Suppressor macrophage treated with lipopolysaccharide for 4 hours (primary cell): ENCODE measurements at regions not wholly inside any gene's neighbourhood (a gene's known extent, or its start where the extent isn't known, plus 50 kb on each side); places are given as distances from the start of the nearest gene placed in this dataset.

Experiments
- DNase-seq: peaks from one replicate; pipeline ENCODE4 v3.0.0-alpha.2; 2020

GRCh38 chr1:212192261-212192998 lies 92.8 kb upstream of the PPP2R5A start:
- DNase-seq: no peak

GRCh38 chr1:212196355-212196754 lies 88.9 kb upstream of the PPP2R5A start:
- no peak for DNase-seq

GRCh38 chr1:212201461-212201860 lies 83.7 kb upstream of the PPP2R5A start:
- no peak for DNase-seq

GRCh38 chr1:212203630-212204029 lies 81.6 kb upstream of the PPP2R5A start:
- DNase-seq: no peak

GRCh38 chr1:212205006-212205405 lies 80.2 kb upstream of the PPP2R5A start:
- no peak for DNase-seq

- no peak for DNase-seq
These were observed 79.4 kb upstream of the PPP2R5A start for GRCh38 chr1:212205843-212206242.

GRCh38 chr1:212207118-212207517 lies 78.1 kb upstream of the PPP2R5A start:
- no peak for DNase-seq

GRCh38 chr1:212207822-212208520 lies 77.2 kb upstream of the PPP2R5A start:
- no peak for DNase-seq

GRCh38 chr1:212208978-212209644 lies 76.1 kb upstream of the PPP2R5A start:
- DNase-seq: no peak

GRCh38 chr1:212211371-212211770 lies 73.8 kb upstream of the PPP2R5A start:
- DNase-seq: no peak

GRCh38 chr1:212212343-212212742 lies 72.9 kb upstream of the PPP2R5A start:
- DNase-seq: no peak

- no peak for DNase-seq
These were observed 72.3 kb upstream of the PPP2R5A start for GRCh38 chr1:212212906-212213305.

- no peak for DNase-seq
These were observed 71.4 kb upstream of the PPP2R5A start for GRCh38 chr1:212213784-212214183.

- DNase-seq: no peak
These were observed 70.9 kb upstream of the PPP2R5A start for GRCh38 chr1:212214325-212214724.

- DNase-seq: no peak
These were observed 69.3 kb upstream of the PPP2R5A start for GRCh38 chr1:212215910-212216309.

- DNase-seq: no peak
These were observed 67.6 kb upstream of the PPP2R5A start for GRCh38 chr1:212217633-212218032.

GRCh38 chr1:212218065-212218464 lies 67.1 kb upstream of the PPP2R5A start:
- no peak for DNase-seq

- DNase-seq: peak; percentile 29
These were observed 66.3 kb upstream of the PPP2R5A start for GRCh38 chr1:212218911-212219310.

- DNase-seq: no peak
These were observed 65.3 kb upstream of the PPP2R5A start for GRCh38 chr1:212219679-212220463.

GRCh38 chr1:212221801-212222200 lies 63.4 kb upstream of the PPP2R5A start:
- DNase-seq: no peak

- no peak for DNase-seq
These were observed 61.1 kb upstream of the PPP2R5A start for GRCh38 chr1:212224102-212224501.

GRCh38 chr1:212225416-212225815 lies 59.8 kb upstream of the PPP2R5A start:
- DNase-seq: no peak

- DNase-seq: no peak
These were observed 59.3 kb upstream of the PPP2R5A start for GRCh38 chr1:212225871-212226302.
